IMR-90 (cell line): ENCODE measurements at regions not wholly inside any gene's neighbourhood (a gene's known extent, or its start where the extent isn't known, plus 50 kb on each side); places are given as distances from the start of the nearest gene placed in this dataset.

ENCODE experiments used
- ATAC-seq: fragments of 200-7000 bp; cut with Tn5 transposase; 2 replicates; pipeline ENCODE4 v1.9.1; 2020; ENCODE audit warnings: low read depth, mild to moderate bottlenecking, moderate library complexity
- BruUV-seq: library from RNA; stranded (reverse); fragments of 400-500 nt; replicated peaks from 2 replicates; lab custom pipeline; 2021; lab: Mats Ljungman, UMichigan
- CTCF ChIA-PET: fragments of 300-600 bp; formaldehyde crosslinking; extraction: SDS; loops from one replicate; lab custom pipeline; 2021; ENCODE audit warnings: antibody characterized with exemption; lab: Yijun Ruan, JAX
- POLR2A ChIA-PET: fragments of 300-600 bp; sonication (Branson Sonifier 250); formaldehyde crosslinking; loops from one replicate; lab custom pipeline; 2022; ENCODE audit warnings: antibody characterized with exemption; ENCODE audit not compliant: unreplicated experiment; lab: Charles Lee
- DNase-seq: peaks from one replicate; pipeline ENCODE4 v3.0.0; 2013
- H2AFZ ChIP-seq: replicated peaks from 2 replicates; pipeline ENCODE3; 2013; ENCODE audit warnings: low read length, mild to moderate bottlenecking; ENCODE audit not compliant: poor library complexity
- H2AK5ac ChIP-seq: 2 replicates; pipeline ENCODE4 v1.6.1; 2013; ENCODE audit warnings: low read depth, low read length, inconsistent platforms
- H2AK9ac ChIP-seq: replicated peaks from 2 replicates; pipeline ENCODE3; 2013; ENCODE audit warnings: mild to moderate bottlenecking, low read depth, low read length, moderate library complexity; ENCODE audit not compliant: poor library complexity
- H2BK120ac ChIP-seq: 2 replicates; pipeline ENCODE4 v1.6.1; 2013; ENCODE audit warnings: low read depth, low read length, inconsistent platforms
- H2BK15ac ChIP-seq: 3 replicates; pipeline ENCODE4 v1.6.1; 2013; ENCODE audit warnings: low read depth, low read length, inconsistent platforms
- H2BK20ac ChIP-seq: 2 replicates; pipeline ENCODE4 v1.6.1; 2013; ENCODE audit warnings: low read depth, mild to moderate bottlenecking, inconsistent platforms, low read length, moderate library complexity
- H2BK5ac ChIP-seq: 2 replicates; pipeline ENCODE4 v1.6.1; 2013; ENCODE audit warnings: mild to moderate bottlenecking, low read depth, low read length, inconsistent platforms; ENCODE audit not compliant: poor library complexity, severe bottlenecking
- H3K14ac ChIP-seq: replicated peaks from 2 replicates; pipeline ENCODE4 v1.6.1; 2013; ENCODE audit warnings: low read depth, low read length, inconsistent platforms
- H3K18ac ChIP-seq: 2 replicates; pipeline ENCODE4 v1.6.1; 2013; ENCODE audit warnings: low read depth, low read length, control low read depth
- H3K23ac ChIP-seq: 2 replicates; pipeline ENCODE4 v1.6.1; 2013; ENCODE audit warnings: low read depth, low read length, inconsistent platforms
- H3K27ac ChIP-seq: 2 replicates; pipeline ENCODE4 v1.5.1; 2013; ENCODE audit warnings: mild to moderate bottlenecking, control low read depth, low read length; ENCODE audit not compliant: insufficient read depth
- H3K27me3 ChIP-seq: 2 replicates; pipeline ENCODE4 v1.6.1; 2013; ENCODE audit warnings: low read length; ENCODE audit not compliant: control insufficient read depth, insufficient read depth
- H3K36me3 ChIP-seq: 2 replicates; pipeline ENCODE4 v1.6.1; 2013; ENCODE audit warnings: low read length, mixed read lengths; ENCODE audit not compliant: control insufficient read depth, insufficient read depth
- H3K4ac ChIP-seq: 2 replicates; pipeline ENCODE4 v1.6.1; 2013; ENCODE audit warnings: low read depth, low read length, inconsistent platforms
- H3K4me1 ChIP-seq: 2 replicates; pipeline ENCODE4 v1.6.1; 2013; ENCODE audit warnings: low read length, mixed read lengths; ENCODE audit not compliant: control insufficient read depth, insufficient read depth
- H3K4me2 ChIP-seq: 2 replicates; pipeline ENCODE4 v1.6.1; 2013; ENCODE audit warnings: low read depth, mild to moderate bottlenecking, control low read depth, low read length, moderate library complexity
- H3K4me3 ChIP-seq: 2 replicates; pipeline ENCODE4 v1.5.1; 2013; ENCODE audit warnings: low read depth, mild to moderate bottlenecking, control low read depth, low read length, moderate library complexity; ENCODE audit not compliant: insufficient read depth
- H3K56ac ChIP-seq: 2 replicates; pipeline ENCODE4 v1.6.1; 2013; ENCODE audit warnings: low read length, inconsistent platforms; ENCODE audit not compliant: insufficient read depth; ENCODE audit errors: extremely low read depth
- H3K79me1 ChIP-seq, 2 experiments: 2 replicates each; pipeline ENCODE4 v1.6.1; 2013; ENCODE audit warnings: low read length in 2 of 2, inconsistent platforms in 1 of 2, low read depth in 1 of 2
- H3K9ac ChIP-seq: 2 replicates; pipeline ENCODE4 v1.6.1; 2013; ENCODE audit warnings: low read depth, low read length, control low read depth
- H3K9me1 ChIP-seq: 2 replicates; pipeline ENCODE4 v1.6.1; 2013; ENCODE audit warnings: low read length, inconsistent platforms; ENCODE audit not compliant: insufficient read depth
- H3K9me3 ChIP-seq: 2 replicates; pipeline ENCODE4 v1.6.1; 2013; ENCODE audit warnings: low read length; ENCODE audit not compliant: control insufficient read depth, insufficient read depth
- H4K20me1 ChIP-seq: 2 replicates; pipeline ENCODE4 v1.6.1; 2013; ENCODE audit warnings: low read length, inconsistent platforms; ENCODE audit not compliant: insufficient read depth
- H4K5ac ChIP-seq: 2 replicates; pipeline ENCODE4 v1.6.1; 2013; ENCODE audit warnings: mild to moderate bottlenecking, low read depth, low read length, control low read depth
- H4K8ac ChIP-seq, 2 experiments: 2 replicates each; pipeline ENCODE4 v1.6.1; 2013; ENCODE audit warnings: low read depth in 2 of 2, low read length in 2 of 2, control low read depth in 1 of 2, inconsistent platforms in 1 of 2
- H4K91ac ChIP-seq: 2 replicates; pipeline ENCODE4 v1.6.1; 2013; ENCODE audit warnings: low read depth, low read length, inconsistent platforms; ENCODE audit not compliant: insufficient read depth
- BHLHE40 ChIP-seq: fragments of 150-350 bp; IDR thresholded peaks from 2 replicates; pipeline ENCODE4 v1.6.1; 2016; ENCODE audit warnings: mild to moderate bottlenecking, low read depth, low read length
- CHD1 ChIP-seq: IDR thresholded peaks from 2 replicates; pipeline ENCODE4 v1.6.1; 2012; ENCODE audit warnings: low read depth, low read length, improper control_type of control experiment
- CTCF ChIP-seq: conservative IDR thresholded peaks from 2 replicates; pipeline ENCODE4 v1.5.1; 2012; ENCODE audit warnings: mild to moderate bottlenecking, low read depth, low read length, improper control_type of control experiment
- FOS ChIP-seq: fragments of 150-350 bp; IDR thresholded peaks from 2 replicates; pipeline ENCODE4 v1.6.1; 2016; ENCODE audit warnings: low read depth, low read length
- MAZ ChIP-seq: IDR thresholded peaks from 2 replicates; pipeline ENCODE4 v1.6.1; 2012; ENCODE audit warnings: low read depth, mild to moderate bottlenecking, low read length, improper control_type of control experiment, moderate library complexity, borderline replicate concordance
- MXI1 ChIP-seq: IDR thresholded peaks from 2 replicates; pipeline ENCODE4 v1.6.1; 2012; ENCODE audit warnings: low read depth, mild to moderate bottlenecking, low read length, moderate library complexity, borderline replicate concordance
- NFE2L2 ChIP-seq: fragments of 150-350 bp; IDR thresholded peaks from 2 replicates; pipeline ENCODE4 v1.6.1; 2016; ENCODE audit warnings: low read depth, mild to moderate bottlenecking, low read length
- RCOR1 ChIP-seq: IDR thresholded peaks from 2 replicates; pipeline ENCODE4 v1.6.1; 2012; ENCODE audit warnings: mild to moderate bottlenecking, low read length, improper control_type of control experiment; ENCODE audit not compliant: insufficient replicate concordance
- RFX5 ChIP-seq: IDR thresholded peaks from 2 replicates; pipeline ENCODE4 v1.8.0; 2012; ENCODE audit warnings: low read depth, mild to moderate bottlenecking, low read length, moderate library complexity
- WGBS, 2 experiments: methylation state at CpG; one replicate each; pipeline versions ENCODE4 v1.1.5 to v1.1.7; 2013; ENCODE audit warnings: missing lambda C conversion rate in 2 of 2; ENCODE audit not compliant: insufficient read length in 1 of 2; ENCODE audit errors: extremely low coverage in 2 of 2; 5-methylcytosine and 5-hydroxymethylcytosine counted together
- dilution Hi-C: fragments of 300-500 bp; cut with HindIII; formaldehyde crosslinking; loops from one replicate; pipeline ENCODE4 v1.14.3; 2018; ENCODE audit warnings: low sequenced_read_pairs; ENCODE audit not compliant: unreplicated experiment
- in situ Hi-C: fragments of 300-500 bp; cut with MboI; formaldehyde crosslinking; loops from 3 replicates; pipeline ENCODE4 v1.14.3; 2019; ENCODE audit warnings: low sequenced_read_pairs, inconsistent platforms, mixed read lengths
- intact Hi-C: fragments of 100-400 bp; cut with micrococcal nuclease; formaldehyde crosslinking; loops from 2 replicates; pipeline ENCODE4 v1.10.0; 2022
- TF ChIP-seq, protein P1 (sequence below): fragments of 150-350 bp; IDR thresholded peaks from 2 replicates; pipeline ENCODE4 v1.6.1; 2017; ENCODE audit warnings: mild to moderate bottlenecking, antibody characterized with exemption, low read length, low read depth
- TF ChIP-seq, protein P2 (sequence below): fragments of 150-350 bp; IDR thresholded peaks from 2 replicates; pipeline ENCODE4 v1.6.1; 2016; ENCODE audit warnings: low read depth, mild to moderate bottlenecking, low read length, moderate library complexity, borderline replicate concordance

- WGBS, 2 experiments = no CpG with 5 or more reads among the region's 3 CpGs
- Histone ChIP-seq H3K4me1 (peaks cover 5% of the 10 kb centered on the region; the same call in 1 of the 2 replicates), H2BK15ac (0 out of 3 replicates have a peak overlapping the region, but pooled peaks have one; percentile 11), H3K18ac (peak overlapping the region; percentile 85; the same call in 1 of the 2 replicates), H3K9me1 (peaks cover 1% of the 10 kb centered on the region; the same call in 1 of the 2 replicates), H4K91ac (no peak overlapping the region), H3K36me3 (no peaks in the 10 kb centered on the region; the same call in 1 of the 2 replicates), H2AK5ac (0 out of 2 replicates have a peak overlapping the region, but pooled peaks have one; percentile 49), H3K27ac (no peak overlapping the region), H4K8ac (peak overlapping the region in 1 of 2 experiments; percentile 47; a peak in 1 of 4 replicates), H3K14ac (no peak overlapping the region), H3K4me2 (no peak overlapping the region), H3K4me3 (no peak overlapping the region), H3K9ac (no peak overlapping the region), H3K56ac (no peak overlapping the region), H3K79me1 (no peaks in the 10 kb centered on the region), H2AK9ac (no peak overlapping the region), H3K27me3 (no peaks in the 10 kb centered on the region), H3K4ac (no peak overlapping the region), H4K5ac (peak overlapping the region; percentile 37; the same call in 1 of the 2 replicates), H2BK5ac (no peak overlapping the region), H3K23ac (no peak overlapping the region), H4K20me1 (no peaks in the 10 kb centered on the region), H2BK20ac (peak overlapping the region; percentile 62; the same call in 1 of the 2 replicates), H2AFZ (no peak overlapping the region), H2BK120ac (peak overlapping the region; percentile 46; the same call in 1 of the 2 replicates), H3K9me3 (0 out of 2 replicates have a peak, but pooled peaks cover 3% of the 10 kb centered on the region)
- no TSS peak for BruUV-seq
- in situ Hi-C loops = no loop called here
- TF ChIP-seq RFX5 = no peak
- TF ChIP-seq NFE2L2 = no peak
- no peak for TF ChIP-seq MAZ
- TF ChIP-seq, protein P1, sequence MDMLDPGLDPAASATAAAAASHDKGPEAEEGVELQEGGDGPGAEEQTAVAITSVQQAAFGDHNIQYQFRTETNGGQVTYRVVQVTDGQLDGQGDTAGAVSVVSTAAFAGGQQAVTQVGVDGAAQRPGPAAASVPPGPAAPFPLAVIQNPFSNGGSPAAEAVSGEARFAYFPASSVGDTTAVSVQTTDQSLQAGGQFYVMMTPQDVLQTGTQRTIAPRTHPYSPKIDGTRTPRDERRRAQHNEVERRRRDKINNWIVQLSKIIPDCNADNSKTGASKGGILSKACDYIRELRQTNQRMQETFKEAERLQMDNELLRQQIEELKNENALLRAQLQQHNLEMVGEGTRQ = no peak
- TF ChIP-seq, protein P2, sequence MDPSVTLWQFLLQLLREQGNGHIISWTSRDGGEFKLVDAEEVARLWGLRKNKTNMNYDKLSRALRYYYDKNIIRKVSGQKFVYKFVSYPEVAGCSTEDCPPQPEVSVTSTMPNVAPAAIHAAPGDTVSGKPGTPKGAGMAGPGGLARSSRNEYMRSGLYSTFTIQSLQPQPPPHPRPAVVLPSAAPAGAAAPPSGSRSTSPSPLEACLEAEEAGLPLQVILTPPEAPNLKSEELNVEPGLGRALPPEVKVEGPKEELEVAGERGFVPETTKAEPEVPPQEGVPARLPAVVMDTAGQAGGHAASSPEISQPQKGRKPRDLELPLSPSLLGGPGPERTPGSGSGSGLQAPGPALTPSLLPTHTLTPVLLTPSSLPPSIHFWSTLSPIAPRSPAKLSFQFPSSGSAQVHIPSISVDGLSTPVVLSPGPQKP = no peak
- TF ChIP-seq MXI1 = no peak
- TF ChIP-seq FOS = no peak
- TF ChIP-seq RCOR1 = no peak
- TF ChIP-seq CTCF = no peak
- no peak for TF ChIP-seq CHD1
- no peak for TF ChIP-seq BHLHE40
- ATAC-seq (no peak), DNase-seq (no peak)
- POLR2A ChIA-PET = no interaction called here
- intact Hi-C loops = no loop called here
- dilution Hi-C loops = no loop called here
- CTCF ChIA-PET = no interaction called here
Observed at GRCh38 chr1:66460776-66461175, 73.2 kb upstream of the SGIP1 start.
